Erythroblast (primary cell): ENCODE measurements at regions not wholly inside any gene's neighbourhood (a gene's known extent, or its start where the extent isn't known, plus 50 kb on each side); places are given as distances from the start of the nearest gene placed in this dataset.

ENCODE experiments used
- GATA1 ChIP-seq: IDR thresholded peaks from 2 replicates; pipeline ENCODE4 v1.6.1; 2011; ENCODE audit warnings: low read depth, mild to moderate bottlenecking, control low read depth, low read length, moderate library complexity
- POLR2A ChIP-seq: IDR thresholded peaks from 2 replicates; pipeline ENCODE4 v1.6.1; 2011; ENCODE audit warnings: mild to moderate bottlenecking, low read length

DNA sequence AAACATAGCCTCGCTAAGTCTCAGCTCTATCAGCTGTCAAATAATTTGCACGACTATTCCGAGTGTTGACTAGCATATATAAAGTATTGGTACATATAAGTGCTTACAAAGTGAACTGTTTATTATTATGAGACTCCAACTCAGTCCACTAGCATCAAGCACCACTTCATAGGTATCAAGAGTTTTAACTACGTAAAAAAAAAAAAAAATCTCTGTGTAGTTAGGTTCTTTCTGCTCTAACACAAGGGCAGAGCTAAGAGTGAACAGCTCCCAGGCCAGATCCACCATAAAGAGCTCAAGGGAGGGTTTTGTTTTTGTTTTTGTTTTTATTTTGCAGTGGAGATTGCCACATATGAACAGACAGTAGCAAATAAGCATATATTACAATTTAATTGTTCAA lies 309.8 kb upstream of the SGK1 start:
- no peak for TF ChIP-seq POLR2A
- TF ChIP-seq GATA1: no peak
